OCI-M1 (cell line): ENCODE measurements at regions not wholly inside any gene's neighbourhood (a gene's known extent, or its start where the extent isn't known, plus 50 kb on each side); places are given as distances from the start of the nearest gene placed in this dataset.
A peak's percentile ranks its signal among the peaks of the same experiment; 100 is the strongest.

ENCODE experiments used
- DNase-seq: peaks from one replicate; lab custom pipeline; 2025; lab: John Stamatoyannopoulos, UW

DNA sequence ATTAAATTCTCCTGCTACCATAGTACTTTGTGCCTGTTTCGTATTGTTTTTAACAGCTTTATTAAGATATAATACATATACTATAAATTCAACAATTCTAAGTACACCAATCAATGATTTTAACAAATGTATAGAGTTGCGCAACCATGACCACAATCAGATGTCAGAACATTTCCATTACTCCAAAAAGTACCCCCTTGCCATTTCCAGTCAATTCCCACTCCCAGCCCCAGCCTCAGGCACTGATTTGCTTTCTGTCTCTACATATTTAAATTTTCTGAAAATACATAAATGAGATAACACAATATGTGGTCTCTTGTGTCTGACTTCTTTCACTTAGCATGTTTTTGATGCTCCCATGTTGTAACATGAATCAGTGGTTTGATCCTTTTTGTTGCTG lies 193.9 kb downstream of the FIGN start:
- no peak for DNase-seq

GRCh38 chr2:163541495-163541894 lies 194.3 kb downstream of the FIGN start:
- no peak for DNase-seq

- DNase-seq: no peak
Measured at GRCh38 chr2:163528640-163529217, 207.1 kb downstream of the FIGN start.

GRCh38 chr2:163527381-163527780 lies 208.4 kb downstream of the FIGN start:
- DNase-seq: no peak

GRCh38 chr2:163518762-163519161 lies 217.0 kb downstream of the FIGN start:
- no peak for DNase-seq

DNA sequence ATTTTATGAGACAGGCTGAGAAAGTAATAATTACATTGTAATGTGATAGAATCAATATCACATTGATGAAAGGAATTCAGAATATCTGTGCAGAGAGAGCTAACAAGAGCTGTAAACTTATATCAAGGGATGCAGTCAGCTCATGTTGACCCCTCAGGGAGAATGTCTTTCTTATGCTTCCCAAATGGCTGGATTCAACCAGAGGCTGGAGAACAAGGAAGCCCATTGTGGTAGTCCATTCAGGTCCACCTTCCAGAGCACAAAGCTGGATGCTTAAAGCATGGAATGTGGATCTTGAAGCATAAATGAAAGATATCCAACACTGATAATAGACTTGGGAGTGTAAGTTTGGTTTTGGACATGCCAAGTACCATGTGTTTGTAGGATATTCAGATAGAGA lies 220.0 kb downstream of the FIGN start:
- DNase-seq: no peak

DNA sequence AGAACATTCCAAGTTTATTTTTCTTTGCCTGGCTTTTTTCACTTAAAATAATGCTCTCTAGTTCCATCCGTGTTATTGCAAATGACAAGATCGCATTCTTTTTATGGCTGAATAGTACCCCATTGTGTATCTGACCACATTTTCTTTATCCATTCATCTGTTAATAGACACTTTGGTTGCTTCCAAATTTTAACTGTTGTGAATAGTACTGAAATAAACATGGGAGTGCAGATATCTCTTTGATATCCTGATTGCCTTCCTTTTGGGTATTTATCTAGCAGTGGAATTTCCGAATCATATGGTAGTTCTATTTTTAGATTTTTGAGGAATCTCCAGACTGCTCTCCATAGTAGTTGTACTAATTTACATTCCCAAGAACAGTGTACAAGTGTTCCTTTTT lies 230.5 kb downstream of the FIGN start:
- no peak for DNase-seq

DNA sequence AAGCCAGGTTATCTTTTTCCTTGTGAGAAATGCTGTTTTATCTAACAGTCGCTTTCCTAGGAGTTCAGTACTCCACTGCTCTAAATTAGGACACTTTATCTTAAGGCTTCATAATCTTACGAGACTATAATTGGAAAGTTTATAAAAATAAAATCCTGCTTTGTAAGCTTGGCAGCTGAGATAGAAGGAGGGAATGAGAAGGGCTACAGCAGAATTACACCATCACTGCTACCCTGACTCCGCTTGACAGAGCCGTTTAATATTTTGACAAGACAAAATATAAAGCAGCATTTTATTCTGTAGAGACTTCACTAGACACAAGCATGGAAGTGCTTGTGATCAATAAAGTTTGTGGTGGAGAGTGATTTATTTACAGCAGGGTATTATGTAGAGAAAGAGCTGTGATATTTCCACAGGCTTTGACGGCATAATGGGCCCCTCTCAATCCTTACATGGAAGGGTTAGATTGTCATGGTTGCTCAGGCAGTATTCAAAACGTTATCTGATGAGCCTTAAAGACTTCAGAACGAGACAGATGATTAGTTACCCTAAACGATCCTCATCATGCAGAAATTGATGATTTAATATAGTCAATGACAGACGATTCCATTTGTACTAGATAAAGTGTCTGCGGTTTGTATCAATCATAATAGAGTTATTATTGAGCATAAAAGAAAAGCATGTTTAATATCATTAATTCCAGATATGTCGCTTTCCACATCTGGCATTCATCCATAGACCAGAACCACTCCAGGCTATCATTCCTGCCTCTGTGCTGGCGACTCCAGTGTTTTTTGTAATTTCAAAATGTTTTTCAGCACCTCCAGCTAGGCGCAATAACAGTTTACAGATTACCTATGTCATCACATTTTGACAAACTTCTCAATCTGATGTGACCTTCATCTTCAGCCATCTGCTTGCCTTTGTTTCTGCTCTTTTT lies 242.2 kb downstream of the FIGN start:
- DNase-seq: no peak

DNA sequence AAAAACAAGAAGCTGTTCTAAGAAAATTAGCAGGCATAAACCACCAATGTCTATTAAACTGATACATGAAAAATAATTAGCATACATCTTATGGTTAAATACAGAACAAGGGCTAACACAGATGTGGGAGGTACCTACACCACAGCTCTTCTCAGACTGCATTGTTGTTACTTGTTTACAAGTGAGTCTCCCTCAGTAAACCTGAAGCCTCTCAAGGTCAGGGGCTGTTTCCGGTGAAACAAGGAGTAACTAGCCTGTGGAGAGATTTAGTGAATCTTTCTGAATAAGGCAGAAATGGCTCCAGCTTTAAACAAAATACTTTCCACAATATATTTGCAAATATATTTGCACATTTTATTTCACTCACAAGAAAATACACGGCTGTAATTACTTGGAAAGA lies 244.0 kb downstream of the FIGN start:
- no peak for DNase-seq

DNA sequence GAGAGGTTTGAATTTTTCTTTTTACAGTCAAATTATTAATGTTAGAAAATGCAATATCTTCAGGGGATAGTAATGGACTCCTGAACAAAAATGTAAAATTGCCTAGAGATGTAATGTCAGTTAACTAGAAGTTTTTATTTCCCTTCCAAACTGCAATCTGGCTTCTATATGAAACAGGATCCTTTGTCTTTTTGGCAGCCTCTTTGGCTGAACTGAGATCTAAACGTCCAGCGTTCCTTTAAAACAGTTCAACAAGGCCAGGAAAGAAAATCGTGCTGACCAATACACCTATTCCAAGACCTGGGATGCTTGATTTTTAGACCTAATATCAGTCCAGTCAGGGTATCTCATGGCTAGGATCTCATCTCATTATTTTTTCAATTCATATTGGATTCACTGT lies 245.5 kb downstream of the FIGN start:
- DNase-seq: no peak

DNA sequence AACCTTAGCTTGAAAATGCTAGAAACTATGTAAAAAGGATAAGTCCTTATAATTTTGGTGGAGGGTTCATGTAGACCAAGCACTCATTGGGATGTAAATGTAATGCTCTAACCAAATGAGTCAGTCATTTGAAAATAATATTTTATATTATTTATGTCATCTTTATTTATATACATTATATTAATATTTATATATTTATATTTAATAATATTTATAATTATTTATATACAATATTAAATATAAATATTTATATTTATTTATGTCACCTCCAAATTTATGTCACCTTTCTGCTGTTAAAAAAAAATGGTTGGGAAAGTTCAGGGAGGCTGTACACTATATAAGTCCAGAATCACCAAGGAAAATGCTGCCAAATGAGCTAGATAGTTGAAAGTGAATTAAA lies 254.3 kb downstream of the FIGN start:
- no peak for DNase-seq

GRCh38 chr2:163479599-163479998 lies 256.2 kb downstream of the FIGN start:
- DNase-seq: no peak

DNA sequence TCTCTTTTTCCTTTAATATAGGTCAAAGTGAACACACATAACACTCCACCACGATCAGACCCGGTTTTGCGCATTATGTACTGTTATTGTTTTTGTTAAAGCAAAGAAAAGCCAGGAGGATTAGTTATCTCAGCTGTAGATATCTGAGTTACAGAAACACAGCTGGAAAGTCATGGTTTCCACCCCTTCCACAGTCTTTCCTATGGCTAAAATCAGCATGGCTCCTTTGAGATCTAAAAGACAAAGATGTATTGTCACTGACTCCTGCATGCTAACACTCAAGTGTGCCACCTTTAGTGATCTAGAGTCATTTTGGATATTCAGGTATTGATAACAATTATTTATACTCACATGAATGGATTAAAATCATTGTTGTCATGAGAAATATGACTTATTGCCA lies 260.0 kb downstream of the FIGN start:
- no peak for DNase-seq

DNA sequence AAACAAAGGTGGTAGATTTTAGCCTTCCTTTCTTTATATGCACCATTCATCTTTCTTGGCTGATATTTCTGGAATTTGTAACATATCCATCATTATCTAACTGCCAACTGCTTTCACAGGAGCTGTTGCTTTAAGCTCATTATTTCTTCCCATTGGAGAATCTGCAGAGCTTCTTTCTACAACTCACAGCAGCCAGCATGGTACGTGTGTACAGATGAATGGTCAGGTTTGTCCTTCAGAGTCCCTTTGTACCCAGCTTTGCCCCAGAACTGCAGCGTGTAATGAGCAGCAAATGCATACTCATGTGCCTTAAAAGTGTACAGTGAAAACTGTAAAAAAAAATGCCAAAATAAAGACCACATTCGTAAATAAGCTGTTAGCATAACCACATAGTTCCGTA lies 260.9 kb downstream of the FIGN start:
- DNase-seq: no peak

GRCh38 chr2:163474319-163474744 lies 261.5 kb downstream of the FIGN start:
- no peak for DNase-seq

GRCh38 chr2:163471947-163472346 lies 263.9 kb downstream of the FIGN start:
- DNase-seq: peak; percentile 18

DNA sequence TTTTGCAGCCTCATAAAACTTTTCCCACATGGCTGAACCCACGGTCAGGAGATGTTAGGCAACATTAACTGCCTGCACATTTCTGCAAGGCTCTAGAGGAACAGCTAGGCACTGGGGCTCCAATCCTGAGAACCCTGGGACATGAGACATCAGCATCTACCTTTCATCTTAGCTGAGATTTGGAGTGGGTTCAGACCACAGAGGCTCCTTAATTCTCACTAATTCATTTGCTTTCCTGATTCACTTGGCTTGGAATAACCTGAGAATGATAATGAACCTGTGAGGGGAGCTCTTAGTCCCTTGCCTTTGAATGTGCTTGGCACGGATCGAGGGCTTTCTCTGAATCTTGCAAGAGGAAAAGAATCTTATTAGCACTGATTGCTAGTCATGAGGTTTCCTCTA lies 266.2 kb downstream of the FIGN start:
- DNase-seq: no peak

GRCh38 chr2:163467251-163467630 lies 268.6 kb downstream of the FIGN start:
- DNase-seq: no peak

DNA sequence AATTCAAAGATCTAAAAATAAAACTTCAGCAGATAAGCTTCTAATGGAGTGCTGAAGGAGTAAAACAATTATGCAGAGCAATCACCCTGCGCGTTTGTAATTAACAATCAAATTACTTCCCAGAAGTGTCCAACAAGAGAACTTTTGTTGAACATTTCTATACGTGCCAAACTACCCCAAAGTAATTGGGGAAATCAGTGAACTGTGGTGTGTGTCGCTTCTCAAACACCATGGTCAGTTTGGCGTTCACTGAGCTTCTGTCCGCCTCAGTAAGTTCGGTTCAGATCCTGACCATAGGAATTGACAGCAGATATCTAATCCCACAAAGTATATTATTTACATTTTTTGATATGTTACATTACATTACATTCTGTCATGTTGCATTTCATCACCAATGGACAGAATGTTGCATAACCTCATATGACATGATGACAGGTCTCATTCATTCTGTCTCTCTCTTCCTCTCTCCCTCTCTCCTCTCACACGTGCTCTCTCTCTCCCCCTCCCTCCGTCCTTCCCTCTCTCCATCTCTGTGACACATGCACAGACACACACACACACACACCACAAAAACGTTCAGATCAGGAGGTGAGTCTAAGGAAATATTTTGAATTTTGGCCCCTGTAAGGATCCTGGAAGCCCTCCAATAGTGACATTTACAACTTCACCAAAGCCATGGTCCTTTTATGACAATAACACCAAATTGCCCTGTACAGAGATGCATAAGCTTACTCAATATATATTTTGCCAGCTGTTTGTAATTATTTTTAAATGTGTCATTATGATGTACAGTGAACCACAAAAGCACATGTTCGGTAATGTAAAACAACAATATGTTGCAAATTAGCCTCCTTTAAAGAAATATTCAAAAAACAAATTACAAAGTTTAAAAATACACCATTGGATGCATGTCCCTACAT lies 269.2 kb downstream of the FIGN start:
- DNase-seq: peak; percentile 21

DNA sequence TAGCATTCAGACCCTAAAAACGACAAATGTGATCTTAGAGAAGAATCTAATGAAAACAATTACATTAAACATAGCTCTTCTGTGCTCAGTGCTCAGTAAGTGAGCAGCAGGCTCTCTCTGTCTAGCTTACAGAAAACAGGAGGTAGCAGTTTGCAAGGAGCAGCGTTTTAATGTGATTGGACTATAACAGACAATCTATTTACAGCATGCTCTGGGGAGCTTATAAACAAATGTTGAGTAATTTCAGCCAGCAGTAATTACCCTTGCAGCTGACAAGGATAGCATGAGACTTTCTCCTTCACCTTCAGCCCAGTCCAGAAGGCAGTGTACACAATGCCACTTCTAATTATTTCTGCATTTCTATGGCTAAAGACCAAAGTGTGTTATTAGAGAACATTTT lies 270.4 kb downstream of the FIGN start:
- peak; percentile 47 for DNase-seq

GRCh38 chr2:163463411-163463810 lies 272.4 kb downstream of the FIGN start:
- no peak for DNase-seq

GRCh38 chr2:163462993-163463392 lies 272.8 kb downstream of the FIGN start:
- DNase-seq: no peak

- no peak for DNase-seq
Measured at GRCh38 chr2:163459986-163460385, 275.8 kb downstream of the FIGN start.
